CD14-positive monocyte (primary cell): ENCODE measurements at regions not wholly inside any gene's neighbourhood (a gene's known extent, or its start where the extent isn't known, plus 50 kb on each side); places are given as distances from the start of the nearest gene placed in this dataset.

Experiments
- DNase-seq, 3 donors: peaks; one replicate each; pipeline ENCODE4 v3.0.0-alpha.2; 2011 to 2022
- H2AFZ ChIP-seq: 2 replicates; pipeline ENCODE4 v1.6.0; 2012; ENCODE audit warnings: mild to moderate bottlenecking, low read depth, low read length, inconsistent platforms; ENCODE audit not compliant: insufficient read depth, poor library complexity, severe bottlenecking
- H3K27ac ChIP-seq, 2 donors: 1 replicate in 1 of 2; 2 replicates in 1 of 2; pipeline ENCODE4 v1.5.1; 2012 to 2013; ENCODE audit warnings: low read length in 2 of 2, control low read depth in 1 of 2, inconsistent platforms in 1 of 2, low read depth in 1 of 2, mild to moderate bottlenecking in 1 of 2
- H3K27me3 ChIP-seq, 2 donors: one replicate each; pipeline versions ENCODE4 v1.6.0 to v1.6.1; 2011 to 2013; ENCODE audit warnings: low read length in 2 of 2; ENCODE audit not compliant: control insufficient read depth in 2 of 2, insufficient read depth in 2 of 2
- H3K36me3 ChIP-seq, 2 donors: replicated peaks in 1 of 2; 1 replicate in 1 of 2; 2 replicates in 1 of 2; pipeline versions ENCODE4 v1.5.1 to v1.6.1; 2012 to 2013; ENCODE audit warnings: low read length in 2 of 2, control low read depth in 1 of 2, inconsistent platforms in 1 of 2, mild to moderate bottlenecking in 1 of 2; ENCODE audit not compliant: insufficient read depth in 2 of 2, control insufficient read depth in 1 of 2
- H3K4me1 ChIP-seq, 2 donors: 1 replicate in 1 of 2; 2 replicates in 1 of 2; pipeline versions ENCODE4 v1.5.1 to v1.6.1; 2012 to 2013; ENCODE audit warnings: low read length in 2 of 2, control low read depth in 1 of 2, inconsistent platforms in 1 of 2, mild to moderate bottlenecking in 1 of 2, moderate library complexity in 1 of 2; ENCODE audit not compliant: insufficient read depth in 2 of 2, control insufficient read depth in 1 of 2
- H3K4me2 ChIP-seq: replicated peaks from 2 replicates; pipeline ENCODE3; 2012; ENCODE audit warnings: low read length, moderate library complexity, mild to moderate bottlenecking; ENCODE audit not compliant: poor library complexity, severe bottlenecking; ENCODE audit errors: extremely low read depth
- H3K4me3 ChIP-seq, 3 experiments: fragments of 200-600 bp in 1 of 3; sonication (generic) in 1 of 3; replicated peaks in 1 of 3; 1 replicate in 2 of 3; 2 replicates in 1 of 3; pipeline ENCODE4 v1.5.1; 2011 to 2013; ENCODE audit warnings: low read length in 3 of 3, mild to moderate bottlenecking in 3 of 3, control low read depth in 2 of 3, low read depth in 2 of 3, inconsistent platforms in 1 of 3, moderate library complexity in 1 of 3
- H3K79me2 ChIP-seq: 2 replicates; pipeline ENCODE4 v1.6.0; 2012; ENCODE audit warnings: mild to moderate bottlenecking, control low read depth, inconsistent platforms, low read length, moderate library complexity; ENCODE audit not compliant: insufficient read depth
- H3K9ac ChIP-seq: 2 replicates; pipeline ENCODE4 v1.6.0; 2017; ENCODE audit warnings: low read length, mild to moderate bottlenecking; ENCODE audit not compliant: insufficient read depth, poor library complexity, severe bottlenecking
- H3K9me3 ChIP-seq, 2 donors: replicated peaks in 1 of 2; 1 replicate in 1 of 2; 2 replicates in 1 of 2; pipeline versions ENCODE4 v1.5.1 to v1.6.1; 2012 to 2013; ENCODE audit warnings: low read length in 2 of 2, control low read depth in 1 of 2; ENCODE audit not compliant: control insufficient read depth in 1 of 2, insufficient read depth in 1 of 2
- H4K20me1 ChIP-seq: 2 replicates; pipeline ENCODE4 v1.6.0; 2012; ENCODE audit warnings: mild to moderate bottlenecking, low read length, control low read depth, moderate library complexity; ENCODE audit not compliant: insufficient read depth
- H3K27ac Mint-ChIP-seq, 7 donors: one replicate each; pipeline ENCODE4 v1.8.0; 2020; ENCODE audit warnings: mild to moderate bottlenecking in 7 of 7, mixed read lengths in 7 of 7, moderate library complexity in 6 of 7, inconsistent platforms in 2 of 7
- H3K27me3 Mint-ChIP-seq, 3 donors: one replicate each; pipeline ENCODE4 v1.8.0; 2021 to 2022; ENCODE audit warnings: low read depth in 3 of 3, mild to moderate bottlenecking in 3 of 3, mixed read lengths in 3 of 3, moderate library complexity in 3 of 3, inconsistent platforms in 1 of 3
- H3K36me3 Mint-ChIP-seq, 2 donors: one replicate each; pipeline ENCODE4 v1.8.0; 2020; ENCODE audit warnings: mixed read lengths in 2 of 2, inconsistent platforms in 1 of 2, mild to moderate bottlenecking in 1 of 2
- H3K4me1 Mint-ChIP-seq: one replicate; pipeline ENCODE4 v1.8.0; 2020; ENCODE audit warnings: mild to moderate bottlenecking, mixed read lengths
- H3K4me3 Mint-ChIP-seq, 2 donors: one replicate each; pipeline ENCODE4 v1.8.0; 2020; ENCODE audit warnings: mild to moderate bottlenecking in 2 of 2, mixed read lengths in 2 of 2, moderate library complexity in 1 of 2
- H3K9me3 Mint-ChIP-seq, 7 donors: one replicate each; pipeline ENCODE4 v1.8.0; 2020 to 2022; ENCODE audit warnings: mixed read lengths in 7 of 7, mild to moderate bottlenecking in 6 of 7, moderate library complexity in 6 of 7, inconsistent platforms in 2 of 7
- CTCF ChIP-seq: fragments of 200-600 bp; IDR thresholded peaks from one replicate; pipeline ENCODE4 v1.8.0; 2022; ENCODE audit warnings: antibody characterized with exemption, mild to moderate bottlenecking
- WGBS: methylation state at CpG from one replicate; pipeline ENCODE4 v1.1.5; 2013; ENCODE audit warnings: missing lambda C conversion rate; ENCODE audit not compliant: insufficient coverage; 5-methylcytosine and 5-hydroxymethylcytosine counted together
- intact Hi-C, 2 donors: fragments of 100-400 bp; cut with micrococcal nuclease; formaldehyde crosslinking; loops; one replicate each; pipeline versions ENCODE4 v1.15.0 to v1.15.1; 2023

DNA sequence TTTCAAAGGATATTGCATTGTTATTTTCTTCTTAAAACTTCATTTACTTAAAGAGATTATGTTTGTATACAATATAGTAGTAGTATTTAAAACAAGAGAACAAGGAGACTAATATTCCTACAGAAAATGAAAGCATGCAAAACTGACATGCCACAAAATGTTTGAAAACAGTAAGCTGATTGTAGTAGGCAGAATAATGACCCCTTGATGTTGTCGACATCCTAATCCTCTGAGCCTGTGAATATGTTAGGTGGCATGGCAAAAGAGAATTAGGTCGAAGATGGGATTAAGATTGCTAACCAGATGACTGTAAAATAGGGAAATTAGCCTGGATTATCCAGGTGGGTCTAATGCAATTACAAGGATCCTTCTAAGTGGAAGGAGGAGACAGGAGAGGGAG is 522.2 kb upstream of the NR3C2 start:
- peaks cover 0 to 5% (median 2%) of the 10 kb centered on the region in 7 donors for H3K9me3 Mint-ChIP-seq
- no peak overlapping the region for H3K4me3 Mint-ChIP-seq
- H3K9ac ChIP-seq: no peak overlapping the region
- no peak overlapping the region for H3K4me3 ChIP-seq
- H3K27me3 ChIP-seq: no peaks in the 10 kb centered on the region
- no peaks in the 10 kb centered on the region for H3K27me3 Mint-ChIP-seq
- peaks cover 0 to 6% of the 10 kb centered on the region in 2 donors for H3K9me3 ChIP-seq
- no peak for DNase-seq
- WGBS: 84% methylated on average over 2 of the region's 2 CpGs
- no peak for TF ChIP-seq CTCF
- no peak overlapping the region for H3K4me2 ChIP-seq
- no peak overlapping the region for H3K27ac Mint-ChIP-seq
- H3K36me3 Mint-ChIP-seq: no peaks in the 10 kb centered on the region
- H3K27ac ChIP-seq: no peak overlapping the region
- H3K4me1 ChIP-seq: no peaks in the 10 kb centered on the region
- intact Hi-C loops: no loop called here
- H3K4me1 Mint-ChIP-seq: no peaks in the 10 kb centered on the region
- H3K36me3 ChIP-seq: no peaks in the 10 kb centered on the region
- H3K79me2 ChIP-seq: no peaks in the 10 kb centered on the region
- H2AFZ ChIP-seq: no peak overlapping the region
- H4K20me1 ChIP-seq: no peaks in the 10 kb centered on the region

GRCh38 chr4:148962539-148963290 is 520.5 kb upstream of the NR3C2 start:
- Mint-ChIP-seq H3K27ac (no peak overlapping the region), H3K4me1 (no peaks in the 10 kb centered on the region), H3K9me3 (peaks cover 0 to 5% (median 2%) of the 10 kb centered on the region in 7 donors), H3K27me3 (no peaks in the 10 kb centered on the region), H3K4me3 (no peak overlapping the region), H3K36me3 (no peaks in the 10 kb centered on the region)
- Histone ChIP-seq H3K4me3 (no peak overlapping the region), H3K4me2 (no peak overlapping the region), H3K27me3 (no peaks in the 10 kb centered on the region), H3K9ac (no peak overlapping the region), H3K4me1 (no peaks in the 10 kb centered on the region), H3K36me3 (no peaks in the 10 kb centered on the region), H3K9me3 (peaks cover 0 to 6% of the 10 kb centered on the region in 2 donors), H3K27ac (no peak overlapping the region), H4K20me1 (no peaks in the 10 kb centered on the region), H3K79me2 (no peaks in the 10 kb centered on the region), H2AFZ (no peak overlapping the region)
- intact Hi-C loops: no loop called here
- no peak for TF ChIP-seq CTCF
- no CpG with 5 or more reads among the region's 2 CpGs for WGBS
- no peak for DNase-seq
